Ascending aorta (tissue), 2 donors: ENCODE measurements at regions not wholly inside any gene's neighbourhood (a gene's known extent, or its start where the extent isn't known, plus 50 kb on each side); places are given as distances from the start of the nearest gene placed in this dataset.

Experiments
- DNase-seq, 2 donors: peaks; one replicate each; pipeline ENCODE4 v3.0.0-alpha.2; 2019; ENCODE audit warnings: low spot score in 2 of 2
- H3K27ac ChIP-seq, 2 donors: fragments of 200-600 bp; sonication (generic); one replicate each; pipeline ENCODE4 v1.5.1; 2016 to 2017; ENCODE audit warnings: mild to moderate bottlenecking in 1 of 2
- H3K27me3 ChIP-seq: fragments of 200-600 bp; sonication (generic); one replicate; pipeline ENCODE4 v1.5.1; 2017
- H3K36me3 ChIP-seq, 2 donors: fragments of 200-600 bp; sonication (generic); one replicate each; pipeline ENCODE4 v1.5.1; 2016
- H3K4me1 ChIP-seq, 2 donors: fragments of 200-600 bp; sonication (generic); one replicate each; pipeline ENCODE4 v1.5.1; 2016 to 2017; ENCODE audit warnings: mild to moderate bottlenecking in 1 of 2
- H3K4me3 ChIP-seq, 2 donors: fragments of 200-600 bp; sonication (generic); one replicate each; pipeline ENCODE4 v1.5.1; 2016 to 2017; ENCODE audit warnings: mild to moderate bottlenecking in 1 of 2
- H3K9me3 ChIP-seq, 2 donors: fragments of 200-600 bp; sonication (generic); one replicate each; pipeline ENCODE4 v1.5.1; 2016
- CTCF ChIP-seq, 3 experiments: fragments of 200-600 bp in 2 of 3; fragments of 450-650 bp in 1 of 3; sonication (generic) in 2 of 3; IDR thresholded peaks; one replicate each; pipeline ENCODE4 v1.5.1; 2016 to 2019; ENCODE audit warnings: antibody characterized with exemption in 3 of 3, mild to moderate bottlenecking in 1 of 3, moderate library complexity in 1 of 3
- intact Hi-C: fragments of 100-400 bp; cut with DNase I; formaldehyde crosslinking; loops from one replicate; pipeline ENCODE4 v1.15.1; 2023

GRCh38 chr1:177838907-177839485 is 130.9 kb downstream of the SEC16B start:
- no peak for DNase-seq
- Histone ChIP-seq H3K9me3 (no peaks in the 10 kb centered on the region), H3K4me1 (no peaks in the 10 kb centered on the region), H3K27me3 (no peaks in the 10 kb centered on the region), H3K27ac (no peak overlapping the region), H3K36me3 (no peaks in the 10 kb centered on the region), H3K4me3 (no peak overlapping the region)
- no peak for TF ChIP-seq CTCF (IDR thresholded peaks at IDR 0.05)
- intact Hi-C loops, result no loop called here

DNA sequence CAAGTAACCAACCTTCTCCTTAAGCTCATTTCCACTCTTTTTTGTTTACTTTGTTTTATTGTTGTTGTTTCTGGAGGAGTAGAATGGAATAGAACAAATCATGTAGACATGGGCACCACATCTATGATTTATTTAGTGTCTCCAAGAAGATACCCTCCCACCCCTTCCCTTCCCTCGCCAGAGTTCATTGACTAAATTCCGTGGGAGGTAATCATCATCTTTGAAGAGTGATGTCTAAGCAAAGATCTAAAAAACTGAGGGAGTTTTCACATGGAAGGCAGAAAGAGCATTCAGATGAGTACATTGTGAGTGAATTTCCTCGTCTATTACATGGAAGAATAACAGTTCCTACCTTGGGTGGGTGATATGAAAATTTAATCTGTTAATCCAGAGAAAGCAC is 136.2 kb downstream of the SEC16B start:
- Histone ChIP-seq H3K27me3 (no peaks in the 10 kb centered on the region), H3K27ac (no peak overlapping the region), H3K4me3 (no peak overlapping the region), H3K36me3 (no peaks in the 10 kb centered on the region), H3K9me3 (no peaks in the 10 kb centered on the region), H3K4me1 (no peaks in the 10 kb centered on the region)
- no peak for DNase-seq
- TF ChIP-seq CTCF (IDR thresholded peaks at IDR 0.05), result no peak
- intact Hi-C loops, result no loop called here

GRCh38 chr1:177830531-177831135 is 139.2 kb downstream of the SEC16B start:
- intact Hi-C loops, result no loop called here
- TF ChIP-seq CTCF (IDR thresholded peaks at IDR 0.05), result no peak

GRCh38 chr1:177825276-177825901 is 144.5 kb downstream of the SEC16B start:
- no peak for DNase-seq
- Histone ChIP-seq H3K4me1 (no peaks in the 10 kb centered on the region), H3K4me3 (no peak overlapping the region), H3K36me3 (no peaks in the 10 kb centered on the region), H3K27me3 (no peaks in the 10 kb centered on the region), H3K27ac (no peak overlapping the region), H3K9me3 (no peaks in the 10 kb centered on the region)
- intact Hi-C loops, result no loop called here
- TF ChIP-seq CTCF (IDR thresholded peaks at IDR 0.05), result no peak

More at GRCh38 chr1:177830531-177831135, 139.2 kb downstream of the SEC16B start:
- no peaks in the 10 kb centered on the region for H3K9me3 ChIP-seq
- H3K4me1 ChIP-seq, result no peaks in the 10 kb centered on the region
- no peaks in the 10 kb centered on the region for H3K36me3 ChIP-seq
- no peak for DNase-seq
- H3K27me3 ChIP-seq, result no peaks in the 10 kb centered on the region
- H3K4me3 ChIP-seq, result no peak overlapping the region
- no peak overlapping the region for H3K27ac ChIP-seq

DNA sequence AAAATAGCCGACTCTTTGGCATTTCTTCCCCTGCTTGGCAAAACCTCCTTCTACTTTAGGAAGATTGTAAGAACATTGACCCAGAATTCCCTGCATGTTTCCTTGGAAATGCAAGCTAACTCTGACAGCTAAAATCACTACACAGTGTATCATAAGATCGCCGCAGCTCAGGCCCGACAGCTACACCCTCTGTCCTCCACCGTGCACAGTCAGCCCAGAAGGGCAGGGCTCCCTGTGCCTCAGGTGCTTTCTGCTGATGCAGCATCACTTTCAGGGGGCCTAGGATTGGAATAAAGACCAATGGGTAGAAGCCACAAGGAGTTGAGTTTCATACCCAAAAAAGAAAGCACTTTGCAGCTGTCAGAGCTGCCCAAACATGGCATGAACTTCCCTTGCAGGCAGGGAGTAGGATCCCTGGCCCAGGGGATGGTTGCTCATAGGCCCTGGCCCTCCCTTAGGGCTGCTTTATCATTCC is 145.3 kb downstream of the SEC16B start:
- no peaks in the 10 kb centered on the region for H3K27me3 ChIP-seq
- H3K4me1 ChIP-seq, result no peaks in the 10 kb centered on the region
- no peaks in the 10 kb centered on the region for H3K9me3 ChIP-seq
- no peak for TF ChIP-seq CTCF (IDR thresholded peaks at IDR 0.05)
- H3K27ac ChIP-seq, result no peak overlapping the region
- DNase-seq, result no peak
- intact Hi-C loops, result no loop called here
- H3K4me3 ChIP-seq, result no peak overlapping the region
- H3K36me3 ChIP-seq, result no peaks in the 10 kb centered on the region
